ENCODE measurements at regions not wholly inside any gene's neighbourhood (a gene's known extent, or its start where the extent isn't known, plus 50 kb on each side); places are given as distances from the start of the nearest gene placed in this dataset.
"Not testable (repeated sequence)": the region's sequence is repeated elsewhere in the genome, so short reads cannot be mapped to it uniquely, and the experiment has no call there.

GRCh38 chr9:25094518-25094917, 548.8 kb upstream of the IZUMO3 start:
- Mint-ChIP-seq H3K27ac (ENCODE audit: unreplicated experiment) (no peak overlapping the region), H3K27me3 (ENCODE audit: low read depth) (no peaks in the 10 kb centered on the region), H3K36me3 (ENCODE audit: low read depth) (no peaks in the 10 kb centered on the region), H3K9me3 (ENCODE audit: low read depth) (no peaks in the 10 kb centered on the region), H3K4me1 (ENCODE audit: low read depth) (no peaks in the 10 kb centered on the region), H3K4me3 (ENCODE audit: unreplicated experiment) (no peak overlapping the region)
- DNase-seq (ENCODE audit: low spot score) = no peak
- TF ChIP-seq CTCF (IDR thresholded peaks at IDR 0.05) = no peak

GRCh38 chr9:25078202-25078601, 532.5 kb upstream of the IZUMO3 start:
- Mint-ChIP-seq H3K27ac (ENCODE audit: unreplicated experiment) (no peak overlapping the region), H3K27me3 (ENCODE audit: low read depth) (no peaks in the 10 kb centered on the region), H3K4me1 (ENCODE audit: low read depth) (no peaks in the 10 kb centered on the region), H3K9me3 (ENCODE audit: low read depth) (peaks cover 14% of the 10 kb centered on the region), H3K36me3 (ENCODE audit: low read depth) (no peaks in the 10 kb centered on the region), H3K4me3 (ENCODE audit: unreplicated experiment) (no peak overlapping the region)
- no peak for DNase-seq (ENCODE audit: low spot score)
- TF ChIP-seq CTCF (IDR thresholded peaks at IDR 0.05) = no peak

- Mint-ChIP-seq H3K4me1 (ENCODE audit: low read depth) (no peaks in the 10 kb centered on the region), H3K36me3 (ENCODE audit: low read depth) (no peaks in the 10 kb centered on the region), H3K27ac (ENCODE audit: unreplicated experiment) (no peak overlapping the region), H3K27me3 (ENCODE audit: low read depth) (no peaks in the 10 kb centered on the region), H3K4me3 (ENCODE audit: unreplicated experiment) (no peak overlapping the region), H3K9me3 (ENCODE audit: low read depth) (peaks cover 12% of the 10 kb centered on the region)
- TF ChIP-seq CTCF (IDR thresholded peaks at IDR 0.05) = no peak
- DNase-seq (ENCODE audit: low spot score) = no peak
Observed at GRCh38 chr9:25048098-25048724, 502.5 kb upstream of the IZUMO3 start.

- not testable (repeated sequence) for H3K4me1 Mint-ChIP-seq (ENCODE audit: low read depth); H3K27ac Mint-ChIP-seq (ENCODE audit: unreplicated experiment); H3K36me3 Mint-ChIP-seq (ENCODE audit: low read depth); H3K4me3 Mint-ChIP-seq (ENCODE audit: unreplicated experiment); H3K27me3 Mint-ChIP-seq (ENCODE audit: low read depth)
- H3K9me3 Mint-ChIP-seq (ENCODE audit: low read depth) = peaks cover 19% of the 10 kb centered on the region
- DNase-seq (ENCODE audit: low spot score) = peak; percentile 61
Observed at GRCh38 chr9:25045469-25045868, 499.8 kb upstream of the IZUMO3 start.

- TF ChIP-seq CTCF (IDR thresholded peaks at IDR 0.05) = no peak
- H3K4me1 Mint-ChIP-seq (ENCODE audit: low read depth) = no peaks in the 10 kb centered on the region
- H3K36me3 Mint-ChIP-seq (ENCODE audit: low read depth) = no peaks in the 10 kb centered on the region
- H3K27ac Mint-ChIP-seq (ENCODE audit: unreplicated experiment) = no peak overlapping the region
- no peak overlapping the region for H3K4me3 Mint-ChIP-seq (ENCODE audit: unreplicated experiment)
- H3K9me3 Mint-ChIP-seq (ENCODE audit: low read depth) = no peaks in the 10 kb centered on the region
- no peak for DNase-seq (ENCODE audit: low spot score)
- H3K27me3 Mint-ChIP-seq (ENCODE audit: low read depth) = no peaks in the 10 kb centered on the region
Observed at GRCh38 chr9:25029743-25030142, 484.0 kb upstream of the IZUMO3 start.

- H3K36me3 Mint-ChIP-seq (ENCODE audit: low read depth) = no peaks in the 10 kb centered on the region
- no peak overlapping the region for H3K4me3 Mint-ChIP-seq (ENCODE audit: unreplicated experiment)
- no peak overlapping the region for H3K27ac Mint-ChIP-seq (ENCODE audit: unreplicated experiment)
- no peak for DNase-seq (ENCODE audit: low spot score)
- peaks cover 25% of the 10 kb centered on the region for H3K9me3 Mint-ChIP-seq (ENCODE audit: low read depth)
- H3K4me1 Mint-ChIP-seq (ENCODE audit: low read depth) = no peaks in the 10 kb centered on the region
- H3K27me3 Mint-ChIP-seq (ENCODE audit: low read depth) = no peaks in the 10 kb centered on the region
- no peak for TF ChIP-seq CTCF (IDR thresholded peaks at IDR 0.05)
Observed at GRCh38 chr9:25025686-25026085, 480.0 kb upstream of the IZUMO3 start.
